ENCODE measurements at regions not wholly inside any gene's neighbourhood (a gene's known extent, or its start where the extent isn't known, plus 50 kb on each side); places are given as distances from the start of the nearest gene placed in this dataset.

DNA sequence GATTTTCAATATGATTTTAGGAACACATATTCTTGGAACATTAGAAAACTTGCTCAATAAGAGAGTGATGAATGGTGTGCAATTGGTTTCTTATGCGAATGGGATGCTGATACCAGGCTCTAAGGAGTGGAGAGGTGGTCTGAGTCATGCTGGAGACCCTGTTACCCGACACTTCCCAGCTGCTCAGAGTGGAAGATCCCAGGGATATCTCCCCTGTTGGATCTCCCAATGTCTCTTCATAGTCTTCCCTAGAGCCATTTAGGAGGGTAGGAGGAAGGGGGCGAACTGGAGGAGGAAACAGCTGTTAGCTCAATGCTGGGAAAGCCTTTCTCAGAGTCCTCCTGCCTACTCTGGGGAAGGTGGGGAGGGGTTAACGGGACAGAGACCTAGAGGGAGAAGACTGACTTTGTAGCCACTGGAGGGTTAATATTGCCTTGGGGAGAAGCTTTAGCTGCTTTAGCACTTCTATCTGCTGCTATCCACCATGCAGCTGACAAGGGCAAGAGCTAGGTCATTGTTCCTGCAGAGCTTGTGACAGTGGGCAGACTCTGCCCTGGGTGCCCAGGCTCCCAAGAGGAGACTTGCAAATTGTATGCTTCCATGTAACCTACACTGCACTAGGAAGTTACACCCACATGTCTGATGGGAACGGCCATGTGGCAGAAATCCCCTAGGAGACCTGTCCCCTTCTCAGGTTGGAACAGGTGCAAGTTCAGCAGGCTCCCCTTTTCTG is 301.0 kb downstream of the GADD45G start:
- DNase-seq (ENCODE audit: low read depth) = no peak

DNA sequence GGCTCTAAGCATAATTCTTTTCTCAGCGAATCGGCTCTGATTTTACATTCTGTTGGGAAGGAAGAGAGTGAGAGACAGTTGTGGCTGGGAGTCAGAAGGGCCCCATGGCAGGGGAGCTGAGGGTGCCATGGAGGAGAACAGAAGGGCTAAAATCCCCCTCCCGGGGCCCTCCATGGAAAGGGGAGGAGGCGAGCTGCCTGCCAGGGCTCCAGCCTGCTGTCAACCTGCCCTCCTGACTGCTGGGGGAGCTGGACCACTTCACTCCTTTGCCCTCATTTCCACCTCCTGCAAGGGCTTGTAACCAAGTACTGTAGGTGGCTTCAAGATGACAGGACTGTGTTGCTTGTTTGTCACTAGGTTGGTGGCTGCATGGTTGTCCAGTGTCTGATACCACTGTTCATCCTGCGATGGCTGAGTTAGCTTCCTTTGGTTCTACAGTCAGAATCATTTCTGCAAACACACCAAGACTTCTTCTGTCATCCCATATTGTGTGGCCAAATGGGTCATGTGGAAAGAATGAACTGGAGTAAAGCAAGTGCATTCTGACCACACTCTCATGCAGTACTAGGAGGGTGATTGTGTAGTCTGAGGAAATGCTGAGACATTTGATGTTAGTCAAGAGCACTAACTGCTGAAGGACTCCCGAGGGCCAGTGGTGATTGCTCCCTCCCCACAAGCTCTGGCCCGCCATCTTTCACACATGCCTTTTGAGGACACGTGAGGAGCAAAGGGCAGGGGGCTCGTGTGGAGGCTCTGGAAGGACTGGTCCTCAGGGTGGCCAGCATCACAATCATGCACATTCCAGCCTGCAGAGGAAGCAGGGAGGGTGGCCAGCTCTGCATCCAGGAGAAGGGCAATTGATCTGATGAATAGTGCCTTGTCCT is 307.2 kb downstream of the GADD45G start:
- DNase-seq (ENCODE audit: low read depth) = no peak

DNA sequence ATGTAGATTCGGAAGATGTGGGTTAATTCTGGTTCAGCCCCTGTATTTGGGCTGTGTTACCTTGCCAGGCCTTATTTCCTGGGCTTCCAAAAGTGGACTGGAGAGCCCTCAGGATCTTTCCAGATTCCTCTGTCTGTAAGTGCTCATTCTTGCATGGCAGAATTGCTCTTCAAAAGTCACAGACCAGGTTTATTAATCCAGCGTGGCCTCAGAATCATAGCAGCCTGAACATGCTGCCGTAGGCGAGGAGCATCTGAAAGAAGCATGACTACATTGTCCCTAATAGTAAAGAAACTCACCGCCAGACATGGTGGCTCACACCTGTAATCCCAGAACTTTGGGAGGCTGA is 307.8 kb downstream of the GADD45G start:
- no peak for DNase-seq (ENCODE audit: low read depth)

DNA sequence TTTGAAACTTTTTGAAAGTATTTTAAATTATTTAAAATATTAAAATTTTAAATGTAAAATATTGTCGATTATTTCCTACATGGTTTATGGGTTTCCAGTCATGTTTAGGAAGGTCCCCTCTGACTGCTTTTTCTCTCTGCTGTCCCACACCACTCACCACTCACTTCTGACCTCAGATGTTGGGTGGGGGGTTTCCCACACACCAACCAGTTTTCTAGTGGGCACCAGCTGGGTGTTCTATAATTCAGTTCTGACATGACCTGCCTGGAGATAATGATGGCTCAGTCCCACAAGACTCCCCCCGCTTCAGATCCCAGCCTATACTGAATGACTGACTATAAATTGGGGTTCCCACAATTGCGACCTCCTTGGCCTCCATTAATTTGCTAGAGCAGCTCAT is 310.4 kb downstream of the GADD45G start:
- no peak for DNase-seq (ENCODE audit: low read depth)

DNA sequence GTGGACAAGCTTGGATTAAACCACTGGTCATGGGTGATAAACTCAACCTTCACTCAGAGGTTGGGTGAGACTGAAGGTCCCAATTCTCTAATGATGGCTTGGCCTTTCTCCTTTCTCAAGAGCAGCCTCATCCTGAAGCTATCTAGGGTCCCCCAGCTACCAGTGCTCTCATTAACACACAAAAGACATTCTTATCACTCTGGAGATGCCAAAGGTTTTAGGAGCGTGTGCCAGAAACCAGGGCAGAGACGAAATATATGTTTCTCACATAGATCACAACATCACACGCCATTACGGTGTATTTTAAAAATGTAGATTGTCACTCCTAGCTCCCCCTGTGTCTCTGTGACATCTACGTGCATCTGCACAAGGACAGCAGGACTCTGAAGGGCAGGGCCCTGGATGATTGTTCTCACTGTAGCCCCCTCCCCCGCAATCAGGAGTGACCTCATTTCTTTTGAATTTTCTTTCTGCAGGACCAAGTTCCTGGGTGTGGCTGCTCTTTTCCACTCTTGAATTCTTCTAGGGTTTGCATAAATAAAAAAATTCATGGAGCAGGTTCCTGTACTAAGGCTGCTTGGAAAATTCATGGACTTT is 311.3 kb downstream of the GADD45G start:
- DNase-seq (ENCODE audit: low read depth) = no peak

DNA sequence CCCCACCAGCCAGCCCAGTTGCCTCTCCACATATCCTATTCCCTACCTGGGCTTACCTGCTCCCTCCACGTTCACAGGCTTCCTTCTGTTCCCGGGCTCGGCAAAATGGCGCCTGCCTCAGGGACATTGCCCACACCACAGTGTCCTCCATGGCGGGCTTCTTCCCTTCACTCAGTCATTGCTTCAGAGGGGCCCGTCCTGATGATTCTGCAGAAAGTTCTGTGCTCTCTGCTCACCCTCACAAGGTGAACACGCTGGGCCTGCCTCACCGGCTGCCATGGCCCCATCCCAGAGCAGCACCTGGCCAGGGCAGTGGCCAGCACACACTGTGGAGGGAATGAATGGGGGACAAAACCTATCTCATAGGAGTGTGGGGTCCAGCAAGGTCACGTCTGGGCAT is 313.0 kb downstream of the GADD45G start:
- no peak for DNase-seq (ENCODE audit: low read depth)

DNA sequence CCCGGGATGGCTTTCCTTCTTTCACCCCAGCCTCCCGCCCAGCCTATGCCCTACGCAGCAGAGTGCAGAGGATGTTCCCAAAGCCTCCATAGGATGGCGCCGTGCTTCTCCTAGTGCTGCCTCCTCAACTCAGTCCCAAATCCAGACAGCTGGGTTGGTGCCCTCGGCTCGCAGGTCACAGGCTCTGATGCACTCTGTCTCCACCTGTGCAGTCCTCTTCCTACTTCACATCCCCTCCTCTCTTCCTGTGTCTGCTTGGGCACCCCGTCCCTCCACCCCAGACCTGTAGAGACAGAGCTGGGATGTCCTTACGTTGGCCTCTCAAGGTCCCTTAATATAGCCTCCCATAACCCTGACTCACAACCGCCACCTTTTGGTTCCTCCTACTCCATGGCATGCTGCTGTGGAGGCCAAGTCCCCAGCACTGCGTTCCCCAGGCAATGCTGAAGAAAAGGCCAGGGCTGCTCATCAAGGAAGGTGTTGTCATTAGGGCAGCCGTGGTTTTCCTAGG is 314.4 kb downstream of the GADD45G start:
- no peak for DNase-seq (ENCODE audit: low read depth)

DNA sequence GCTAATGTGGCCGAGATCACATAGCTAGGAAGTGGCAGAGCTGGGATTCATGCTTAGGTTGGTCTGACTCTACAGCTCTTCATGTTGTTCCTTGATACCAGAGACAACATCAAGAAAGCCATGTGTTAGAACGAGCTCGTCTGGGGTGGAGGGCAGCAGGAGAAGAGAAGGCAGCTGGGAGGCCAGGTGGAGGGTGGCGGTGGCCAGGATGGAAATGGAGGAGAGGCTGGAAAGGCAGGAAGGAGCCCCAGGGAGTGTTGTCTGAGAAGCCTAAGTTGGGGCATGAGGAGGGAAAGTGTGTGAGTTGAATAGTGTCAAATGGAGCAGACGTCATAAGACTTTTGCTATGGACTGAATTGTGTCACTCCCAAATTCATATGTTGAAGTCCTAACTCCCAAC is 315.3 kb downstream of the GADD45G start:
- no peak for DNase-seq (ENCODE audit: low read depth)

DNA sequence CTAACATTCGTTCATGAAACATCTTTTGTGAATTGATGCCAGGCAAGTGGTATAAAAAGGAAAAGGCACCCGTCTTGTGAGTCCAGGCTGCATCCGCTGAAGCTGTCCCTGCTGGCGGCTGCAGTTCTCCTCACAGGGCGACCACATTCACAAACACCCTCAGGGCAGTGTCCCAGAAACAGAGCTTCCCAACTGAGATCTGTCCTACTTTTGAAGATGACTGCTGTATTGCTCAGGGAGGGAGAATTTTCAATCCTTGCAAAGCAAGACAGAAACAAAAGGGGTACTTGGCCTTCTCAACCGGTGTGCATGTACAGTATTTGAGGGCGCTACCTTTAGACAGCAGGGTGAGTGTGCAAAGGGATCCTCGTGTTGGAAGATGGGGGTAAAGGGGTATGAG is 316.1 kb downstream of the GADD45G start:
- no peak for DNase-seq (ENCODE audit: low read depth)

DNA sequence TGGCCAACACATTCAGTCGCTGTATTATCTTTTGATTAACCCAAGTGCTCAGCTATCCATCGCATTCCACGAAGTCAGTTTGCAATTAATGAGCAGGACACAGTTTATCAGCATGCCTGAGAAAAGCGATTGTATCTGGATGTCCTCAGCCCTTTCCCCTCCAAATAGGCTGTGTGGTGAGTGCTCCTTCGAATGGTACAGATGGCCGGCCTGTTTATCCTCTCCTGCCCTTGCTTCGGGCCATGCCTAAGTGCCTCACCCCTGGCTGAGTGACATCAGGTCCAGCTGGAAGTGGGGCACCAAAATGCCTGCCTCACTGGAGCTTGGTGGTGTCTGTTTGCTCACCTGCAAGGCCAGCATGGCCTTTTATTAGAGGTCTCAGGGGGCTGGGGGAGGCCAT is 317.3 kb downstream of the GADD45G start:
- no peak for DNase-seq (ENCODE audit: low read depth)

DNA sequence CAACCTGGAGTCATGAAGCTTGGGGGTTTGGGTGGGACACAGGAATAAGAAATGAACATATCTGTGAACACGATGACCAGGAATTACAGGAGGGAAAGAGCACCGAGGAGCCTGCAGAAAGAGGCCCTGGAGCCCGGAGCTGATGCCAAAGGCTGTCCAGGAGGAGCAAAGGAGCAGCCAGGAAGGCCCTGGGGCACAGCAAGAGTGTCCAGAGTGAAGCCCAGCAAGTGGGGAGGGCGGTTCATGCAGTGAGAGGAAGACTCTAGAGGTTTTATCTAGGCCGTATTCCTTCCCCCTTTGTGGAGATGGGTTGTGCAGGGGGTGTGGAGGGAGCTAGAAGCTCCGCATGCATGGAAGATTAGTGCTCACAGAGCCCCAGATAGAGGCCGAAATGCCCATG is 318.4 kb downstream of the GADD45G start:
- DNase-seq (ENCODE audit: low read depth) = no peak

DNA sequence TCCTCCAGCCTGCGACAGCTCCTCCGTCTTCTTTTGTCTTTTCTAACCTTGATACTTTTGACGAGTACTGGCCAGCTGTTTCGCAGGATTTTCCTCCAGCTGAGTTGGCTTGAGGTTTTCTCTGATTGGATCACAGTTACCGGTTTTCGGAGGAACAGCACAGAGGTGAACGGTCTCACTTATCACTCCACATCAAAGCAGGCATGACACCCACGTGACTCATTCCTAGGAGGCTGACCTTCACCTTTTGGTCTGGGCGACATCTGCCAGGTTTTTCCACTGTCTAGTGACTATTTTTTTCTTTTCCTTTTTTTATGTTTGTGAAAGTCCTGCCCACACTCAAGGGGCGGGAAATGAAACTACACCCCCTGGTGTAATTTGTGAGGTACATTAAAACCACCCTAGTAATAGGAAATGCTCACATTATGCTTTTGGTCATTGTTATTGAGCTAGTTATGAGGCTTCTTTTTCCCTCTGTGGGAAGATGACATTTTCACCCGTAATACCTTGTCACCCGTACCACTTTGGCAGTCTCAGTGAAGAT is 319.2 kb downstream of the GADD45G start:
- no peak for DNase-seq (ENCODE audit: low read depth)

DNA sequence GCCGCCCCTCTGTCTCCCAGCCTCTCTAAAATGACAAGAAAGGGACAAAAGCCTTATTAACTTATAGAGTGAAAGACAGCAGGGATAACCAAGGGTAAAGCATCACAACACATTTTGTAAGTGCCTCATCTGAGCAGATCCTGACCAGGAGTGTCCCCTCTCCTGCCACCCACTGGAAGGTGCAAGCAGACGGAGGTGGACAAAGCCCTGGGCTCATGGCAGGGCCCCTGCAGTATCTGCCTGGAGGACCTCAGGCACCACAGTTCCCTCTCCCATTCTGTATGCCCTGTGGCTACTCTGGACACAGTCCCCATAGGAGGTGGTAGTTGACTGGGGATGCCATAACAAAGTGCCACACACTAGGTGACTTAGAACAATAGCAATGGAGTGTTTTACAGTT is 319.8 kb downstream of the GADD45G start:
- no peak for DNase-seq (ENCODE audit: low read depth)

DNA sequence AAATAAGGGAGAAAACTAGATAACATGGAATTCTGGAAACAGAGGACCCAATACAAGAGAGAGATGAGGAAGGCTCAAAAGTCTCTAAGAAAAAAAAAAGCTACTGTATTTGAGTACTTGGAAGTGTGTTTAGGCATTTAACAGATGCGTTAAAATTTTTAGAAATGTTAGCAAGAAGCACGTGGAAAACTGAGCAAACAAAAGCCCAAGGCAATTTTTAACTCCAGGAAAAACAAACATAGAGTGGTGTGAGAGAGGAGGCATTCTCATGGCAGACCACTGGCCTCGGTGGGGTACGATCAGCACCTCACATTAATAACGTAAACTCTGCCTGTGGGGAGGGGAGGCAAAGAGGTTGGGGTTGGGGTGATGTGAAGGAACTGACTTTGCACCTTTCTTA is 321.4 kb downstream of the GADD45G start:
- DNase-seq (ENCODE audit: low read depth) = no peak

DNA sequence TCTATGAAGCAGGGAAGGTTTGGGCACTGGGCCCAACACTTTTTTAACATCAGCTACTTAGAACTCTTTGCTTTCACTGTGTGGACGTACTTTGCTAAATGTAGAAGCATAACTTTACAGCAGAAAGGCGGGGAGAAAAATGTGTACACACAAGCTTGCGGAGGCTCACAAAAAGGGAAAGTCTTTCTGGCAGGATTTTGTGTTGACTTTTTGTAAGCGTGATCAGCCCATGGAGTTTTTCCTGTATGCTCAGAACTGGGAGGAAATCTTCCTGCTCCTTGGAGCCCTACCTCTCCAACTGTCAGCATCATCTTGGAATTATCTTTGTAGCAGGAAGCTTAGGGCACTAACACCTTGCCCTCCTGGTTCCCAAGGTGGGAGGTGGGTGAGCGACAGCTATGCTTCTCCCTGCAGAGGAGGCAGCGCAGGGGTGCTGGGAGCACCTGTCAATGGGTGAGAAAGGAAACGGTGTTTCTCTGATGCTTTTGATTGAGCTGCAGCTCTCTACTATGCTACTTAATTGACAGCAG is 321.9 kb downstream of the GADD45G start:
- DNase-seq (ENCODE audit: low read depth) = no peak

DNA sequence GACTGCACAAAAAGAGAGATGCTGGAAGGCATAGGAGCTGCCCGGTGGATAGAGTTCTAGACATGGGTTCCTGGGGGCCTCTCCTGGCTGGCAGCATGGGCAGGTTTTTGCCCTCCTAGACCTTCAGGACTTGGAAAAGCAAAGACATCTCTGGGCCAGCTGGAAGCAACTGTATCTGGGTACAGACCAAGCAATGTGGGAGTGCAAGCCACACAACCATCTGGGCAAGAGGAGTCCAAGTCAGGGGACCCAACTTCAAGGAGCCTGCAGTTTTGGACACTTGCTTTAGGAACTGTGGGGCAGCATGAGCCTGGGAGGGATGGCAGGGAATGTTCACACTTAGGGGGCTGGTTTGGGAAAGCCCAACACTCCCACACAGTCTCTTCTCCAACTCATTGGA is 323.3 kb downstream of the GADD45G start:
- DNase-seq (ENCODE audit: low read depth) = no peak

DNA sequence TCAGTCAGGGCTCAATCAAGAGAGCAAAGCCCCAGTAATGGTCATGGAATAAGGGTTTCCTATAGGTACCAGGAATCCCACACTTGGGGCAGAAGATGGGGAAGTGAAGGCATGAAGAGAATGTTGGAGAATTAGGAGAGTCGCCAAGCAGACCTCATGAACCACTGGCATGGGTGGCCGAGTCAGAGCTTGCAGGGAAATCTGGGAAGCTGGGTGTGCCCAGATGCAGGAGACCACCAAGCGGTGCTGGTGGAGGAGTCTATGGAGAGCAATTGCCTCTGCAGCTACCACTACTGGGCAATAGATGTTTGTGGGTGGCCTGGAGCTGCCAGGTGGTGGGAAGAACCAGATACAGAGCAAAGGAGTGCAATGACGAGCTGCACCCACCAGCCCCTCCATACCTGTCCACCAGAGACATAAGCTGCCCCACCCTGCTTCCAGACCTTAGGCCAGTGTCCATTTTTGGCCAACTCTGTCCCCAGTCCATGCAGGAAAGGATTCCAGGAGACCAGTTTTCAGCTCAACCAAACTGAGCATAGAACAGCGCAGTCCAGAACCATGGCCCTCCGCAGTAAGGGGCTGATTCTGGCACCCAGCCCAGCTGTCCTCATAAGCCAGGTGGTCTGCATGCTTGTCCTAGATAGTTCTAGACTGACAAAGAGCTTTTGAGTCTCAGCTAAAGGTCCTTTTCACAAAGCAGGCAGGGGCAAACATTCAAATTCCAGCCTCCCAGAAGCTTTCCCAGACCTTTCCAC is 323.9 kb downstream of the GADD45G start:
- DNase-seq (ENCODE audit: low read depth) = no peak

DNA sequence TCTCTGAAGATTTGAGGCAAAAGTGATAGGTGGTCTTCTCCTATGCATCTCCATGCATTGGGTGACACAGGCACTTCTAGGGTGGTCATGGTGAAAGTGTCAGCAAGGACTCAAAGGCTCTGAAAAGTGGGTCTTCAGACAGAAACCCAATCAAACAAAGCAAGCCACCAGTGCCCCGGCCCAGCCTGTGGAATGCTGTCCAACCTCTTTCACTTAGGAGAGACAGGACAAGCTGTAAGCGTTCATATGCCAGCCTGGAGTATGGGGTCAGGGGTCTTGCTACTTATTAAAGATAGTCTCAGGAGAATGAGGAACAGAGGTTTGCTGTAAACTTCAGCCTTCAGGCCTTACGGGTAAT is 324.5 kb downstream of the GADD45G start:
- DNase-seq (ENCODE audit: low read depth) = no peak

DNA sequence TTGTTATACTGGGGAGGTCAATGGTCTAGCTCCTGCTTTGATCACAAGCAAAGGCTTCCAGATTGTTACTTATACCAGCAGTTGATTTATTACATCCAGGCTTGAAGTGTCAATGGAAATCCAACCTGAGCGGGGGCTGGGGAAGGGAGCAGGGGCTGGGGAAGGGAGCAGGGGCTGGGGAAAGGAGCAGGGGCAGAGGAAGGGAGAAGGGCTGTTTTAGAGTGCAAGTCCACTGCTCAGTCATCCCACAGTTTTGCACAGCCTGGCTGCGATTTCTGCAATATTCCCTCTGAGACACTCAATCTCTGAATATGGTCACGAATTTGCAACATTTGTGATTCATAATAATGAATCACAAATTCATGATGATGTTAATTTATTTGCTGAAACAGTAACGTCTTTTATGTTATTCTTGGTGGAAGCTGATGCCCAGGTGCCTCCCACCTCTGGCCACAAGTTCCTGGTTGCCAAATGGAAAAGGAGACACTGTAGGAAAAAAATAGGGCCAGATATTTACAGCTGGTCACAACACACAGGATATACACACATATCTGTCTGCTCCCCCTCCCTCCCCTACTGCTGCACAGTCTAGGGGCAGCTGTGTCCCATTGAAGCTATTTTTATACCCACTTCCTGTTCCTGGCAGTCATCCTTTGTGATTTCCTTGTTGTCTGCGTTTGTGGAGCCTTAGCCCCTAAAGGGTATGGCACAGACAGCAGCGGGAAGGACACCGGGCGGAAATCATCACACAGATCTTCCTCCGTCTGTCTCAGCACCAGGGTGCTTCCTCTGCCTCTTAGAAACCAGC is 325.1 kb downstream of the GADD45G start:
- no peak for DNase-seq (ENCODE audit: low read depth)

DNA sequence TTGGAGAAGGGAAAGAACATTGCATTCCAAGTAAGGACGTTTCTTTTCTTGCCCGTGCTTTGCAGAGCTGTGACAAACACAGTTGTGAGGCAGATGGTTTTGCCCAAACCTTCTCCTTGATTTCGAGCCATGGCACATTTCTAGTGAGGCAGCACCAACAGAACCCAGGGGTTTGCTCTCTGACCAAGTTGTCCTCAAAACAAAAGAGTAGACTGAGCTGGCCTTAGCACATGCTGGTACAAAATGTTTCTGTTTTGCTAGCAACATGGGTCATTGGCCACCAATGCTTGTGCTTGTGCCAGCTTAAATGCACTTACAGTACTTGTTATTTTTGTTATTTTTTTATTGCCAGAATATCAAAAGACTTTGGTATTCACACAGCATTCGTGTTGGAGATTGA is 328.8 kb downstream of the GADD45G start:
- DNase-seq (ENCODE audit: low read depth) = no peak

DNA sequence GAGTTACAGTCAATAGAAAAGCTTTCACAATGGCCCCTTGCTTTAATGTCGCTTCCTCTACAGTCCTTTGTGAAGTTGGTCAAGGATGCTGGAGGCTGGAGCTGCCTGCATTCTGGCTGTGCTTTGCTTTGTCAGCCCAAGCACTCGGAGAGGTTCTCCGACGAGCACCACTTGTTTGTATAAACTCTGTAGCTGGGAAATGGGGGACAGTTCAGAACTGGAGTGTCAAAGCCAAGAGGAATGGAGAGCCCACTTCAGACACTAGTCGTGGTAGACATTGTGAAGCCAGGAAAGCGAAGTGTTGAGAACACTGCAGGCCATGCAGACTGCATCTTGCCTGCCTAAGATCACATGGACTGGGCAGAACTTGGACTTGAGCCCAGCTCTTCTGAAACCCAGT is 330.3 kb downstream of the GADD45G start:
- DNase-seq (ENCODE audit: low read depth) = no peak

All from activated T-helper 1 cell treated with Interleukin-2 at 50 U/mL for 16 hours (primary cell).